NCI-H446 treated with DMSO at 0.1 percent for 48 hours (cell line): ENCODE measurements at regions not wholly inside any gene's neighbourhood (a gene's known extent, or its start where the extent isn't known, plus 50 kb on each side); places are given as distances from the start of the nearest gene placed in this dataset.

Source experiments
- DNase-seq: peaks from one replicate; lab custom pipeline; 2025; lab: John Stamatoyannopoulos, UW

GRCh38 chr11:129266536-129266935, 74.4 kb upstream of the ARHGAP32 start:
- no peak for DNase-seq

GRCh38 chr11:129265125-129265788, 73.1 kb upstream of the ARHGAP32 start:
- DNase-seq: no peak

GRCh38 chr11:129264114-129264513, 72.0 kb upstream of the ARHGAP32 start:
- no peak for DNase-seq

DNA sequence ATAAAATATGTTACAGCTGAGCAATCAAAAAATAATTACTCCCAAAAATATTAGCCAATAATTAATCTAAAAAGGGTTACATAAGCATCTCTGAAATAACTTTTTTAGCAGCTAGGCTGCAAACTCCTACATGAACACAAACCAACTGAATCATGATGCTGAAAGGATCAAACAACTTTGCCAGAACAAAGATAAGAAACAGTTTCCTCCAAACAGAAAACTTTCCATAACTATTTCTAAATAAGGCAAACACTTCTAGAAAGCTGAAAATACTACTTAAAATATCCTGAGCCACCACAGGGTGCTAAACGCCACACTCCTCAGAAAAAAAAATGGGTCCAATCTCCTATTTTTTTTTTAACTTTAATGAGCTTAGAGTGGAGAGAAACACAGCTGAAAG, 68.6 kb upstream of the ARHGAP32 start:
- DNase-seq: no peak

DNA sequence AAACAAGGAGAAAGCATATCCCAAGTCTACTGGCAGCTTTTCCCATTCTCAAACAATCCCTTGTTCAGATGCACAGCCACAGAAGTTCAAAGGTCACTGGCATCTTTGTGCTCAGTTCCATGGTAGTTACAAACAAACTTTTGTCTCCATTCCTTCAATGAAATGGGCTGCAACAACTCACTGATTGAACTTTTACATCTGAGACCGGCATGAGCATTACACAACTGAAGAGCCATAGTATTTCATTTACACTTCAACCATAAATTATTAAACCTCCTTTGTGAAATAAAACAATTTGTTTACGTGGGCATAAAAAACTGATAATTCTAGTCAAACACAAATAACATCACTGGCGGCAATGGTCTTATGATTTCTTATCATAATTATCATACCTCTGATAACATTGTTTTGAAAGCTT, 67.8 kb upstream of the ARHGAP32 start:
- no peak for DNase-seq

DNA sequence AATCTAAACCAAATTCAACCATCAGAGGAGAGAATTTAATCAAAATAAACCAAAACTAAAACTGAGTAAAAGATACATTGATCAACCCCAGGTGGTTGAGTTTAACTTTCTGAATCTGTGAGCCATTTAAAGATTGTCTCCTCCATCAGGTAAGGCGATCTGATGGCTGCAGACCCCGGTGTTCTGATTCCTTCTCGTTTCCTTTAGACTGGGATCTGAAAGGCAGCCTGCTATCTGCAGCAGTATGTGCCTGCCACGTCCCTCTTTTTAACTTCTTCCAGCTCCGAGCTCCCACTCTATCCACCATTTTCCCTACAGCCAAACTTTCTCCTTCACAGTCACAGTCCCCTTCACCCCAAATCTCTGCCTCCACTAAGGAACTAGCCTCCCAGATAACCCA, 66.1 kb upstream of the ARHGAP32 start:
- DNase-seq: no peak

DNA sequence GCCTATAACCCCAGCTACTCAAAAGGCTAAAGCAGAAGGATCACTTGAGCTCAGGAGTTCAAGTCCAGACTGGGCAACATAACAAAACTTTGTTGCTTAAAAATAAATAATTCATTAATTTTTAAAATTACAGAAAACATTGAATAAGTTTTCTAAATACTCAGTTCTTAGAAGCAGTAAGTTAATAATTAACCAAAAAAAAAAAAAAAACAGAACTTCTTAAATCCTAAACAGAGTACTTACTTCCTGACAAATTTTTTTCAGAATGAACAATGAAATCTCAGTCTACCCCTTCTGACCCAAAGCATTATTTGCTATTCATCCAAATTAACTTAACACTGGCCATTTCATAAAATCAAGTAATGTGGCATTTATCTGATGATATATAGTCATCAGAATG, 65.4 kb upstream of the ARHGAP32 start:
- DNase-seq: no peak

DNA sequence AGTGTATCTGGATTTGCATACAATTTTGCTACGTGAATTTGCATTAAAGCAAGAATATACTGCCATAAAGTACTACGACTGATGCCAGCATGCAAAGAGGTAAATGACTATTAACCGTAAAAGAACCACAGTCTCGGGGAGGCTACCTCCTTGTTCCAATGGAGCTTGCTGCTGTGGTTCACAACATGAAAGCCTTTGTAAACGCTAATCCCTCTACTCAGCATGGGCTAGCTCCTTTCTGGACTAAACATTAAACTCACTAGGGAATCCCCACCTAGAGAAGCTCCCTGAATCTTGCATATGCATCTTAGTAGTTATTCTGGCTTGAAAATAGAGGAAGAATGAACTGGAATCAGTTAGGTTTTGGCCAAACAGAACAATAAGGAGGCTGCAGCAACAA, 60.5 kb upstream of the ARHGAP32 start:
- DNase-seq: no peak

DNA sequence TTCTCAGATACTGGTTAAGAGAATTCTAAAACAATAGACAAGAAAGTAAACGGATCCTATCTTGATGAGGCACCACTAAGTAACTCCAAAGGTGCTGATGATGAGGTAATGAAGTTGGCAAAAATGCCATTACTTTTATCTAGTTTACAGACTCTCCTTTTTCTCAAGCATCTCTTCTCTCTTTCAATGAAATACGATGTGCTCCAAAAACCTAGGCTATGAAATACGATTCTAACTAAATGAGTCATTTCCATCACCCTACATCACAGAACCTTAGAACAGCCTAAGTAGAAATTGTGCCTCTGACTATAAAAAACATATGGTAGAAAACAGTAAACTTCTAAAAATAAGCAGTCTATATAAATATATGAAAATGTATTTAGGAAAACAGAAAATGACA, 58.9 kb upstream of the ARHGAP32 start:
- no peak for DNase-seq

DNA sequence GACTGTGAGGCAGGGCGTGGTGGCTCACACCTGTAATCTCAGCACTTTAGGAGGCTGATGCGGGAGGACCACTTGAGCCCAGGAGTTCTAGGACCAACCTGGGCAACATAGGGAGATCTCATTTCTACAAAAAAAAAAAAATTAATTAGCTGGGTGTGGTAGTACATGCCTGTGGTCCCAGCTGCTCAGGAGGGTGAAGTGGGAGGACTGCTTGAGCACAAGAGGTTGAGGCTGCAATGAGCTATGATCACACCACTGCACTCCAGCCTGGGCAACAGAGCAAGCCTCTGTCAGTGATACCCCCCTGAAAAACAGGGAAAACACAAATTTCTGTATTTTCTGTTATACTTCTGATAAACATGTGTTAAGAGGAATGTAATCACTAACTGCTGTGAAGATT, 57.8 kb upstream of the ARHGAP32 start:
- DNase-seq: no peak

DNA sequence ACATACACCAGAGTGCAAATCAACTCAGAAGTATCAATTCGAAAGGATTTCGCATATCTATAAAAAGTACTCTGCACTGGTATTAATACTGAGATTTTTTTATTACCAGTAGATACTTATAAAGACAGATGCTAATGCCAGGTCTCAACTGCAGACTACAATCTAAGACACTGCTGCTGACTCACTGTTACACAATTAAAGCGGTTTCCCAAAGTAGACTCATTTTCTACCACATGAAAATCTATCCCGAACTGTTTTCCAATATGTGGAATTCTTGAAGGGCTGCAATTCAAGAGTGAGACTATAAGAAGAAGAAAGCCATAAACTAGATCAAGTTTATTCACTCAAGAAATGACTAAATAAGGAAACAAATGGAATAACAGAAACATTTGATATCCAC, 57.2 kb upstream of the ARHGAP32 start:
- DNase-seq: no peak

DNA sequence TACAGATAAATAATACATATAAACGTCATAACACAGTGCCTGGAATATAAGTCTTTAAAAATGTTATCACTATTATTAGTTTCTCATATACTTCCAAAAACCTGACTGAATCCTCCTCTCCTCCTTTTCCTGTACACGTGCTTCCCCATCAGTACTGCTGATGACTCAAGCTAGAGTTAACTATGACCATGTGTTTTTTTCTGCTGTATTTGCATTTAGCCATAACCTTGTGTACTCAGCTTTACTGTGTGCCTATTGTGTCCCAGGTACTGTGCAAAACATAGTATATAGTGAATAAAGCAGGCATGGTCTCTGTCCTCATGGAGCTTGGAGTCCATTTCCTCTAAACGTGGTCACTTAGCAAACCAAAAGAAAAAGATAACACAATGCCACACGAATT, 56.5 kb upstream of the ARHGAP32 start:
- no peak for DNase-seq

DNA sequence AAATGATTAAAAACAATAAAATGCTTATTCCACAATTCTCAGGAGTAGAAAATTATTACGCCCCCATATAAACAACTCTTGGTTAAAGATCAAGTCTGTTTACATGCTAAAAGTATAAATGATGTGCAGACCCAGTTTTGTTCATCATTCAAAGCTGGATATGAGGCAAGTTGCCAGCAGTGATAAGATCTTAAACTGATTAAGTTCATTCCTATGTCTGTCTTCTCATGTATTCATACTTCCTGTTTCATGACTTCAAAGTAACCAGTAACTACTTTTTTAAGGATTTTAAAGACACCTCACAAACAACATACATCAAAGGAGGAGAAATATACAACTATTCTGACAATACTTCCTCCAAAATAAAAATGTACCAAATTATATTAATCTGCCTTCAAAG, 55.0 kb upstream of the ARHGAP32 start:
- no peak for DNase-seq

- DNase-seq: no peak
Observed at GRCh38 chr11:129242855-129243254, 50.7 kb upstream of the ARHGAP32 start.
